ENCODE measurements at regions not wholly inside any gene's neighbourhood (a gene's known extent, or its start where the extent isn't known, plus 50 kb on each side); places are given as distances from the start of the nearest gene placed in this dataset.

DNA sequence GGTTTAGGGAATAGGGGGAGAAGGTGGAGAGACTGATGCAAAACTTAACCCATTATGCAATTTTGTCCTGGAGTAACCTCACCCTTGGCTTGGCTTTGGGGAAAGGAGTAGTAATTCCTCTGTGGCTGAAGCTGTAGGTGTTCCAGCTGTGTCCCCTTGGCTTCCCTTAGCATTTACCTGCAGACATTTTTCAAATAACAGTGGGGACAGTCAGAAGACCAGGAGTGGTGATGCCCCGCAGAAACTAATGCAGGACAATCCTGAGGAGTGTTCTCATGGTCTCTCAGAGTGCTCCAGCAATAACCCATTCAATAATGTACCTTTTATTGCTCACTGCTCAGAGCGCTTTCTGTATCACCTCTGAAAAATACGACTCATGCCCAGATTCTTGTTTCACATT lies 282.1 kb downstream of the ZEB1 start:
- ChIA-PET CTCF (ENCODE audit: low intra/inter-chr PET ratio) (no interaction called here), POLR2A (no interaction called here)
- TF ChIP-seq MTF1 (CRISPR knock-in tag; IDR thresholded peaks at IDR 0.05; ENCODE audit: borderline replicate concordance) = no peak
- TF ChIP-seq, protein P1, sequence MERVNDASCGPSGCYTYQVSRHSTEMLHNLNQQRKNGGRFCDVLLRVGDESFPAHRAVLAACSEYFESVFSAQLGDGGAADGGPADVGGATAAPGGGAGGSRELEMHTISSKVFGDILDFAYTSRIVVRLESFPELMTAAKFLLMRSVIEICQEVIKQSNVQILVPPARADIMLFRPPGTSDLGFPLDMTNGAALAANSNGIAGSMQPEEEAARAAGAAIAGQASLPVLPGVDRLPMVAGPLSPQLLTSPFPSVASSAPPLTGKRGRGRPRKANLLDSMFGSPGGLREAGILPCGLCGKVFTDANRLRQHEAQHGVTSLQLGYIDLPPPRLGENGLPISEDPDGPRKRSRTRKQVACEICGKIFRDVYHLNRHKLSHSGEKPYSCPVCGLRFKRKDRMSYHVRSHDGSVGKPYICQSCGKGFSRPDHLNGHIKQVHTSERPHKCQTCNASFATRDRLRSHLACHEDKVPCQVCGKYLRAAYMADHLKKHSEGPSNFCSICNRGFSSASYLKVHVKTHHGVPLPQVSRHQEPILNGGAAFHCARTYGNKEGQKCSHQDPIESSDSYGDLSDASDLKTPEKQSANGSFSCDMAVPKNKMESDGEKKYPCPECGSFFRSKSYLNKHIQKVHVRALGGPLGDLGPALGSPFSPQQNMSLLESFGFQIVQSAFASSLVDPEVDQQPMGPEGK (CRISPR knock-in tag; IDR thresholded peaks at IDR 0.05; ENCODE audit: borderline replicate concordance) = no peak
- Histone ChIP-seq H4K20me1 (replicated peaks; ENCODE audit: control insufficient read depth, insufficient read depth, low read length) (no peaks in the 10 kb centered on the region), H3K27ac (ENCODE audit: extremely low read depth, low read depth, low read length) (no peak overlapping the region), H3K79me2 (ENCODE audit: control insufficient read depth, insufficient read depth, low read length) (no peaks in the 10 kb centered on the region), H3K4me3 (no peak overlapping the region), H3K9me1 (ENCODE audit: control insufficient read depth, insufficient read depth, low read length) (no peaks in the 10 kb centered on the region), H3K4me1 (replicated peaks in 1 of 2; ENCODE audit: control insufficient read depth in 2 of 2, insufficient read depth in 2 of 2, low read length in 2 of 2) (peaks cover 0 to 13% of the 10 kb centered on the region in 2 experiments; a peak in 3 of 5 replicates), H2AFZ (ENCODE audit: low read depth, low read length) (no peak overlapping the region), H3K9ac (ENCODE audit: insufficient read depth in 1 of 2, low read depth in 2 of 2, low read length in 2 of 2) (no peak overlapping the region), H3K9me3 (replicated peaks; ENCODE audit: control insufficient read depth, insufficient read depth, low read depth, low read length) (no peaks in the 10 kb centered on the region; the same call in 1 of the 2 replicates), H3K36me3 (ENCODE audit: control insufficient read depth, insufficient read depth, low read length) (no peaks in the 10 kb centered on the region), H3K4me2 (ENCODE audit: insufficient read depth, low read length) (no peak overlapping the region), H3K27me3 (ENCODE audit: control insufficient read depth in 2 of 2, insufficient read depth in 2 of 2, low read length in 2 of 2) (no peaks in the 10 kb centered on the region)
- no peak for FAIRE-seq
- intact Hi-C loops (cut with micrococcal nuclease) = no loop called here
- BruUV-seq (replicated peaks) = no TSS peak
- in situ Hi-C loops (cut with MboI) = no loop called here
- WGBS (ENCODE audit: insufficient coverage, low coverage, missing lambda C conversion rate) = 6% methylated on average over 3 of the region's 3 CpGs
- no peak for ATAC-seq
- no peak for DNase-seq (ENCODE audit: extremely low read depth in 1 of 4, low spot score in 3 of 4)
